Esophagus muscularis mucosa (tissue), 4 donors: ENCODE measurements at regions not wholly inside any gene's neighbourhood (a gene's known extent, or its start where the extent isn't known, plus 50 kb on each side); places are given as distances from the start of the nearest gene placed in this dataset.

Experiments
- CTCF ChIP-seq, 3 experiments: fragments of 200-600 bp in 2 of 3; fragments of 450-650 bp in 1 of 3; sonication (generic) in 2 of 3; IDR thresholded peaks; one replicate each; pipeline ENCODE4 v1.5.1; 2017 to 2019; ENCODE audit warnings: antibody characterized with exemption in 3 of 3, mild to moderate bottlenecking in 2 of 3, moderate library complexity in 1 of 3
- EP300 ChIP-seq: sonication (generic); formaldehyde crosslinking; IDR thresholded peaks from one replicate; pipeline ENCODE4 v1.6.1; 2017; ENCODE audit warnings: antibody characterized with exemption
- POLR2A ChIP-seq: fragments of 450-650 bp; IDR thresholded peaks from one replicate; pipeline ENCODE4 v1.6.1; 2017; ENCODE audit warnings: antibody characterized with exemption, moderate library complexity, mild to moderate bottlenecking, low read depth
- POLR2AphosphoS5 ChIP-seq, 2 donors: sonication (generic); formaldehyde crosslinking; IDR thresholded peaks; one replicate each; pipeline ENCODE4 v1.6.1; 2017; ENCODE audit warnings: antibody characterized with exemption in 2 of 2

DNA sequence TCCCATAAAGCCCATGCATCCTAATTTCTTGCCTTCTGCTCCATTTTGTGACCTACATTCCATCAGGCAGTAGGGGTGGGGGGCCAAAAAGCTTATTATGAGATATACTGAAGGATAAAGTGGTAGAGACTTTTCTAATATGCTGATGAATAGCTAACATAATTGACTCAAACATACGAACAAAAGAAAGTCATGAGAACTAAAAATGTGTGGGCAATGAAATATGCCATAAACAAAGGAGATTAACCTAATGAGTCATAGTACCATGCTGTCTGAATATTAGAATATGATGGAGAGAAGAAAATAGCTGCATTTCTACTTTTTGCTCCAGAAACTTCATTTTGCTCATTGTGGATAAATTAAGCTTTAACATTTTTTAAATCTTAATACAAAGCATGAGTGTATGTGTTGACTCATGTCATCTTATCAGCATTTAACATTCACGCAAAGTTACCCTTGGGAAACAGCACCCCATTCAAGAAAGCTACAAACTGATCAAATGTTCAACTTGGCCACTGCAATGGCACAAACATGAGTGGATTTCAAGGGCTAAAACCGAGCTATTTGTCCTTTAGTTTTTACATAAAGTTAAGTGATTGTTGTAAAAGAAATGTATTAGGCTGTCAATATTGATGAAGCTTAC lies 64.0 kb upstream of the DIO2 start:
- TF ChIP-seq POLR2AphosphoS5 (IDR thresholded peaks at IDR 0.05) (no peak), CTCF (IDR thresholded peaks at IDR 0.05) (no peak), POLR2A (no peak), EP300 (no peak)
